Stimulated activated naive CD8-positive, alpha-beta T cell treated with anti-CD3 and anti-CD28 coated beads, Interleukin-15, Interleukin-2, amounts not matched to agents 100 U/mL and 50 U/mL, for 24 hours (primary cell): ENCODE measurements at regions not wholly inside any gene's neighbourhood (a gene's known extent, or its start where the extent isn't known, plus 50 kb on each side); places are given as distances from the start of the nearest gene placed in this dataset.
A peak's percentile ranks its signal among the peaks of the same experiment; 100 is the strongest.

Source experiments
- ATAC-seq: fragments of 150-1000 bp; cut with Tn5 transposase; one replicate; pipeline ENCODE4 v1.10.0; 2021
- DNase-seq: peaks from one replicate; pipeline ENCODE4 v3.0.0; 2021

- no peak for ATAC-seq
- no peak for DNase-seq
Observed at GRCh38 chr3:159844801-159845261, 143.8 kb upstream of the IL12A start.

- ATAC-seq, result no peak
Observed at GRCh38 chr3:159845737-159846136, 142.9 kb upstream of the IL12A start.

GRCh38 chr3:159846255-159846654 is 142.4 kb upstream of the IL12A start:
- ATAC-seq, result no peak
- no peak for DNase-seq

More at GRCh38 chr3:159845737-159846136, 142.9 kb upstream of the IL12A start:
- no peak for DNase-seq

- ATAC-seq, result no peak
- no peak for DNase-seq
Observed at GRCh38 chr3:159848348-159849118, 140.1 kb upstream of the IL12A start.

GRCh38 chr3:159850481-159850880 is 138.2 kb upstream of the IL12A start:
- no peak for ATAC-seq
- DNase-seq, result no peak

GRCh38 chr3:159852266-159852665 is 136.4 kb upstream of the IL12A start:
- no peak for ATAC-seq
- DNase-seq, result no peak

- no peak for ATAC-seq
- DNase-seq, result no peak
Observed at GRCh38 chr3:159852821-159853505, 135.7 kb upstream of the IL12A start.

- DNase-seq (no peak), ATAC-seq (no peak)
Observed at GRCh38 chr3:159853506-159853864, 135.2 kb upstream of the IL12A start.

- DNase-seq (no peak), ATAC-seq (no peak)
Observed at GRCh38 chr3:159854500-159855124, 134.0 kb upstream of the IL12A start.

GRCh38 chr3:159855599-159856346 is 132.9 kb upstream of the IL12A start:
- ATAC-seq (no peak), DNase-seq (no peak)

GRCh38 chr3:159856590-159857104 is 132.0 kb upstream of the IL12A start:
- no peak for DNase-seq
- ATAC-seq, result no peak

GRCh38 chr3:159857840-159858239 is 130.8 kb upstream of the IL12A start:
- no peak for ATAC-seq

GRCh38 chr3:159858650-159859049 is 130.0 kb upstream of the IL12A start:
- DNase-seq (no peak), ATAC-seq (no peak)

More at GRCh38 chr3:159857840-159858239, 130.8 kb upstream of the IL12A start:
- DNase-seq, result no peak

GRCh38 chr3:159859424-159859823 is 129.2 kb upstream of the IL12A start:
- no peak for DNase-seq
- ATAC-seq, result no peak

- ATAC-seq (no peak), DNase-seq (no peak)
Observed at GRCh38 chr3:159859836-159860235, 128.8 kb upstream of the IL12A start.

GRCh38 chr3:159860269-159861116 is 128.1 kb upstream of the IL12A start:
- ATAC-seq (no peak), DNase-seq (no peak)

GRCh38 chr3:159861369-159861987 is 127.2 kb upstream of the IL12A start:
- ATAC-seq (peak; percentile 28), DNase-seq (no peak)

GRCh38 chr3:159865041-159865579 is 123.5 kb upstream of the IL12A start:
- no peak for DNase-seq
- no peak for ATAC-seq

- ATAC-seq, result no peak
- DNase-seq, result no peak
Observed at GRCh38 chr3:159866201-159866746, 122.4 kb upstream of the IL12A start.

- no peak for ATAC-seq
- DNase-seq, result no peak
Observed at GRCh38 chr3:159867372-159867771, 121.3 kb upstream of the IL12A start.
